ENCODE measurements at regions not wholly inside any gene's neighbourhood (a gene's known extent, or its start where the extent isn't known, plus 50 kb on each side); places are given as distances from the start of the nearest gene placed in this dataset.

DNA sequence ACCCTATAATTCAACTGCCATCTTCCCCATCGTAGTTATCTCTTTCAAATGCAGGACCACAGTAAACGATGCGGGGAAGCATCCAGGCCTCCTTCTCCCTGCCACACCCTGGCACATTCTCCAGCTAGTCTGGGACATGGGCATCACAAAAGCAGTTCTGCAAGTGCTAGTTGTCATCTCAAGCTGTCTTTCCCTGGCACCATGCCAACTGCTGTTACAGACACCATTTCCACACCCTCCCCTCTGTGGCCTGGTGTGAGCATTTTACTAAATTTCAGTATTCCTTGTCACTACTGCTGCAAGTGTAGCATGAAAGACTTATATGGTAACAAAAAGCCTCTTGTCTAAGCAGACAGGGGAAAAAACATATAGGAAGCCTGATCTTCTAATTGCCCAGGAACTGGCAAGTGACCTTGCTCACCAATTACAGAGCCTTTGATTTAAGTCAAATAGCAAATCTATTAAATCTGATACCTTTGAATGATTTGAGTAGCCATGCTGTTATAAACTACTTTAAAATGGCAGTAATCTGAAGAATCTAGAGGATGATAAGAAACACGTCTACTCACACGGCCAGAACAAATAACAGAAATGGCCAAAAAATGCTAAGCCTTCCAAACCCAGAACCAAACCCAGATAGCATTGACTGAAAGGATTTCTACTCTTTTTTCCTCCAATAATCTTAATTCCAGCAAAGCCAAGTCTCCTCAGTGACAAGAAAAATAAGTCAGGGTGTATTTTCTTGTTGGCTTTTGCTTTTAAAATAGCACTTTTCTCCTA lies 179.0 kb downstream of the NUFIP1 start:
- Histone ChIP-seq H3F3A (ENCODE audit: insufficient read depth, low read depth) (peaks cover 21% of the 10 kb centered on the region), H3K36me3 (ENCODE audit: low read depth) (no peaks in the 10 kb centered on the region), H3K9me2 (ENCODE audit: insufficient read depth) (no peaks in the 10 kb centered on the region), H3K27me3 (ENCODE audit: insufficient read depth, low read depth) (no peaks in the 10 kb centered on the region), H3K4me2 (no peak overlapping the region), H3K79me2 (ENCODE audit: low read depth) (no peaks in the 10 kb centered on the region), H3K4me3 (no peak overlapping the region), H3K4me1 (replicated peaks; ENCODE audit: insufficient read depth) (peaks cover 25% of the 10 kb centered on the region), H3K9me3 (ENCODE audit: insufficient read depth, low read depth) (peaks cover 13% of the 10 kb centered on the region), H4K20me1 (ENCODE audit: insufficient read depth) (no peaks in the 10 kb centered on the region), H3K27ac (no peak overlapping the region), H2AFZ (no peak overlapping the region)
- no TSS peak for BruUV-seq (replicated peaks)
- DNase-seq: peak in 1 of 2 experiments; percentile 37
- ChIA-PET POLR2A (ENCODE audit: unreplicated experiment) (no interaction called here), CTCF (no interaction called here)
- intact Hi-C loops (cut with micrococcal nuclease; ENCODE audit: unreplicated experiment): no loop called here
- TF ChIP-seq EZH2 (IDR thresholded peaks at IDR 0.05; ENCODE audit: low read depth): no peak
- TF ChIP-seq, protein P1, sequence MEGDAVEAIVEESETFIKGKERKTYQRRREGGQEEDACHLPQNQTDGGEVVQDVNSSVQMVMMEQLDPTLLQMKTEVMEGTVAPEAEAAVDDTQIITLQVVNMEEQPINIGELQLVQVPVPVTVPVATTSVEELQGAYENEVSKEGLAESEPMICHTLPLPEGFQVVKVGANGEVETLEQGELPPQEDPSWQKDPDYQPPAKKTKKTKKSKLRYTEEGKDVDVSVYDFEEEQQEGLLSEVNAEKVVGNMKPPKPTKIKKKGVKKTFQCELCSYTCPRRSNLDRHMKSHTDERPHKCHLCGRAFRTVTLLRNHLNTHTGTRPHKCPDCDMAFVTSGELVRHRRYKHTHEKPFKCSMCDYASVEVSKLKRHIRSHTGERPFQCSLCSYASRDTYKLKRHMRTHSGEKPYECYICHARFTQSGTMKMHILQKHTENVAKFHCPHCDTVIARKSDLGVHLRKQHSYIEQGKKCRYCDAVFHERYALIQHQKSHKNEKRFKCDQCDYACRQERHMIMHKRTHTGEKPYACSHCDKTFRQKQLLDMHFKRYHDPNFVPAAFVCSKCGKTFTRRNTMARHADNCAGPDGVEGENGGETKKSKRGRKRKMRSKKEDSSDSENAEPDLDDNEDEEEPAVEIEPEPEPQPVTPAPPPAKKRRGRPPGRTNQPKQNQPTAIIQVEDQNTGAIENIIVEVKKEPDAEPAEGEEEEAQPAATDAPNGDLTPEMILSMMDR (conservative IDR thresholded peaks at IDR 0.05): no peak

DNA sequence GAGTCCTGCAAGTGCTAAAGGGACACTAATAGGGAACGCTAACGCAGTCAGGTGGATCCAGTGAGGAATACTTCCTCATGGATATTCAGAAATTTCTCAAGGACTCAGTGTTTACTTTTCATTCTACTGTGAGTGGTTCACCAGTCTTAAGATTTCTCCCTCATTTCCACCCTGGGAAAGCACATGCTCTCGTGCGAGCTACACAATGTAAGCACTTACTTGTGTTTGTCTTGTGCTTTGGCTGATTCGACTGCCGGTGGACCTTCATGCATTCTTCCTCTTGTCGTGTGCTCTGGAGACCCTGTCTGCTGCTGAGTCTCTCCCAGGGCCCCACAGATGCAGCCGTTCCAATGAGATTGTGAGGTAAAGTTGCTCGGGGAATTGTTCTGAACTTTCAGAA lies 180.1 kb downstream of the NUFIP1 start:
- Histone ChIP-seq H3K9me3 (ENCODE audit: insufficient read depth, low read depth) (peaks cover 6% of the 10 kb centered on the region), H4K20me1 (ENCODE audit: insufficient read depth) (no peaks in the 10 kb centered on the region), H3K9me2 (ENCODE audit: insufficient read depth) (no peaks in the 10 kb centered on the region), H3K4me1 (replicated peaks; ENCODE audit: insufficient read depth) (peaks cover 14% of the 10 kb centered on the region), H3K4me3 (no peak overlapping the region), H3K27ac (no peak overlapping the region), H3F3A (ENCODE audit: insufficient read depth, low read depth) (peaks cover 10% of the 10 kb centered on the region), H3K36me3 (ENCODE audit: low read depth) (no peaks in the 10 kb centered on the region), H3K4me2 (no peak overlapping the region), H3K27me3 (ENCODE audit: insufficient read depth, low read depth) (no peaks in the 10 kb centered on the region), H3K79me2 (ENCODE audit: low read depth) (no peaks in the 10 kb centered on the region), H2AFZ (no peak overlapping the region)
- ChIA-PET POLR2A (ENCODE audit: unreplicated experiment) (no interaction called here), CTCF (no interaction called here)
- DNase-seq: no peak
- BruUV-seq (replicated peaks): no TSS peak
- no peak for TF ChIP-seq EZH2 (IDR thresholded peaks at IDR 0.05; ENCODE audit: low read depth)
- TF ChIP-seq, protein P1 (conservative IDR thresholded peaks at IDR 0.05): no peak
- intact Hi-C loops (cut with micrococcal nuclease; ENCODE audit: unreplicated experiment): no loop called here

DNA sequence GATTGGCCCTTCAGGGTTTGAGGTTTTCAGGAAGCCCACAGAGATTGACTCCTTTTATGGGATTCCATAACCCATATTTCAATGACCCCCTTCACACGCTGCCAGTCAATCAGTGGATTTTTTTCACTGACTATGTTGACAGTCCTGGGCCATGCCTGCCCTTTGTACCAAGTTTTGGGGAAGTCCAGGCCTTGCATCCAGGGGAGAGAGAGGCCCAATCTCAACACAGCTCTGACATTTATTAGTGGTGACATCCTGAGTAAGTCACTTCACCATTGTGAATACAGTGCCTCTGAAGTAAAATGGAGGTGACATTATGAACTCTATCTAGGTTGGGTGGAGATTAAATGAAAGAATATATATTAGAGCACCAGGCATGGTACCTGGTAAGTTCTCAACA lies 181.1 kb downstream of the NUFIP1 start:
- no peaks in the 10 kb centered on the region for H3K79me2 ChIP-seq (ENCODE audit: low read depth)
- TF ChIP-seq, protein P1 (conservative IDR thresholded peaks at IDR 0.05): no peak
- no peak for TF ChIP-seq EZH2 (IDR thresholded peaks at IDR 0.05; ENCODE audit: low read depth)
- no peak overlapping the region for H3K4me3 ChIP-seq
- H3K9me3 ChIP-seq (ENCODE audit: insufficient read depth, low read depth): peaks cover 6% of the 10 kb centered on the region
- peaks cover 9% of the 10 kb centered on the region for H3F3A ChIP-seq (ENCODE audit: insufficient read depth, low read depth)
- ChIA-PET CTCF (no interaction called here), POLR2A (ENCODE audit: unreplicated experiment) (no interaction called here)
- no peaks in the 10 kb centered on the region for H4K20me1 ChIP-seq (ENCODE audit: insufficient read depth)
- no peaks in the 10 kb centered on the region for H3K9me2 ChIP-seq (ENCODE audit: insufficient read depth)
- peaks cover 8% of the 10 kb centered on the region; the same call in 1 of the 2 replicates for H3K4me1 ChIP-seq (replicated peaks; ENCODE audit: insufficient read depth)
- H3K36me3 ChIP-seq (ENCODE audit: low read depth): no peaks in the 10 kb centered on the region
- H3K27me3 ChIP-seq (ENCODE audit: insufficient read depth, low read depth): no peaks in the 10 kb centered on the region
- no peak overlapping the region for H3K4me2 ChIP-seq
- no TSS peak for BruUV-seq (replicated peaks)
- intact Hi-C loops (cut with micrococcal nuclease; ENCODE audit: unreplicated experiment): no loop called here
- no peak for DNase-seq
- H2AFZ ChIP-seq: no peak overlapping the region
- H3K27ac ChIP-seq: no peak overlapping the region
